Stimulated activated CD4-positive, alpha-beta T cell treated with anti-CD3 and anti-CD28 coated beads, Interleukin-2, amount 100 ng/mL, for 24 hours (primary cell): ENCODE measurements at regions not wholly inside any gene's neighbourhood (a gene's known extent, or its start where the extent isn't known, plus 50 kb on each side); places are given as distances from the start of the nearest gene placed in this dataset.

Experiments used
- DNase-seq, 2 donors: peaks; one replicate each; pipeline ENCODE4 v3.0.0-alpha.2; 2020

- no peak for DNase-seq
These were observed 69.3 kb upstream of the BLCAP start for GRCh38 chr20:37596890-37597536.

GRCh38 chr20:37596168-37596567, 68.5 kb upstream of the BLCAP start:
- DNase-seq: no peak

DNA sequence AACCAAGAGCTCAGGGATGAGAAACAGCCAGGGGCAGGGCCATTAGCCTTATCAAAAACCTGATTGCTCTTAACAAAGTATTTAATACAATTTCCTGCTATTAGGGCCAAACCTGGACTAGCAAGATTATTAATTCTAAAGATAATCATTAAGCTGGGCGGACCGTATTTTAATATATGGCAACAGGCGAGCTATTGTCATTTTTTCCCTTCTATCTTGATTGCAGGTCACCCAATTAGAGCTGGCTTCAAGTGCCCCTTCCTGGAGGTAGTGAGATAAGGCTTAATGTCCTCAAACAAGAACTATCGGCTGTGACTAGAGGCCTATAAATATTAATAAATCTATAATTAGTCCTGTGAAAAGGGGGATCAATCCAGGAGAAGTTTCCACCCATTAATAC, 66.0 kb upstream of the BLCAP start:
- no peak for DNase-seq

GRCh38 chr20:37590938-37591490, 63.3 kb upstream of the BLCAP start:
- DNase-seq: no peak

- DNase-seq: no peak
These were observed 58.4 kb upstream of the BLCAP start for GRCh38 chr20:37586078-37586477.

DNA sequence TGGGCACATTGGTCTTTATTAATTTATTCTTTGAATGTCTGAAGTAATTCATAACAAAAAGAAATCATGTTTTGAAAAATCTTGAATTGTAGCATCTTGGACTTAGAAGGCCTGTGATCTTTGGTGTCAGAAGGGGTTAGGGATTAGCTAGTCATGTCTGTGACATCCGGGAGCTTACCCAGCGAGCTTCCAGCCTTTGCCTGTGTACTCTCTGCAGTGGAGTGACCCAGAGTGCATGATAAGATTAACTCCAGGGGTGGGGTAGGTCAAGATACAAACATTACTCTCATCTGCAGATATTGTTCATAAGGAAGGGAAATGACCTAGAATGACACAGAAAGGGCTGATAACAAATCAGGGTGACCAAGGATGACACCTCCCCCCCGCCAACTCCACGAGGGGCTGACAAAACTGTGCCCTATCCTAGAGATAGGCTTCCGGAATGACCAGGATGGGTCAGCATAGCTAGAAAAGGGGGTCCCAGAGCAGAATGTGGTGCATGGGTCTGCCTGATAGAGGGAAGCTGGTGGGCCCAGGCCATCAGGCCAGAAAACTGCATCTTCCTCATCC, 56.6 kb upstream of the BLCAP start:
- no peak for DNase-seq

GRCh38 chr20:37581246-37581645, 53.6 kb upstream of the BLCAP start:
- DNase-seq: no peak

DNA sequence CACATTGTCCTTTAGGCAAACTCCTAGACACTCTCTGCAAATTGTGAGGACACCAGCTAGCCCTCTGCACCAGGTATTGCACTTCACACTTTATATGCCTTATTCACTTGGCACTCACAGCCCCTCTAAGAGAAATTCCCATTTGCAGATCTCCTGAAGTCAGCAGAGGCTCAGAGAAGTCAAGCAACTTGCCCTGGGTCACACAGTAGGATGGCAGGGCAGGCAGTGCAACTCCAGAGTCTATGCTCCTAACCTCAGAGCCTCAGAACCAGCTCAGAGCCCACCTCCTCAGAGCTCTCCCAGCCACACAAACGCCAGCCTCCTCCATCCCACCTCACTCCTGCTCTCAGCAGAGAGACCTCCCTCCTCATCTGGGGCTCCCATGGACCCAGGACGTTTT, 52.4 kb upstream of the BLCAP start:
- no peak for DNase-seq

DNA sequence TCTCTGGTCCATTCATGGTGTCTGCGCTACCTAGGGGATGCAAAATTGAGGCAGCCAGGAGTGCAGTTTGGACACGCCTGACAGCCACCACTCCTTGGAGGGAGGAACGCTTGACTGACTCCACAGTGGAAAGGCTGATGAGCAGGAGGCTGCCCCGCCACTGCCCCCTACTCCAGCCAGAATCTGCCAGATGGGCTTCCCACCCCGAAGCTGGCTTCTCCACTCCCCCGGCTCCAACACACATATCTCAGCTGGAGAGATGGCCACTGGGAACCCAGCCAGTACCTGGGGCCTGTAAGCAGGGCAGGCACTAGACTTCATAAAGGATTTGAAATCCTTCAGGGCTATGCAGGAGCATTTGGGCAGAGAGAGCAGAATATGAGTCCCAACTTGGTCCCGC, 51.4 kb upstream of the BLCAP start:
- DNase-seq: no peak

DNA sequence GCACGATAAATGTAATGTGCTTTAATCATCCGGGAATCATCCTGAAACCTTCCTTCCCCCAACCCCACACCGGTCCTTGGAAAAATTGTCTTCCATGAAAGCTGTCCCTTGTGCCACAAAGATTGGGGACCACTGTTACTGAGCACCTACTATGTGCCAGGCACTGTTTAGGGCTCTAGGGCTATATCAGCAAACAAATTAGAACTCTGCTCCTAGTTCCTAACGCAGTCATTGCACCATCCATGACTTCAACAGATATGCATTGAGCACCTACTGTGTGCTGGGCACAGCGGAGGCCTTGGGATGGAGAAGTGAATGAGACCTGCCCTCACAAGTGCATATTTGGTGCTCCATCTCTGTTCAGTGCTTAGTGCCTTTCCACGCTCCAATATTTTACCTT, 50.3 kb upstream of the BLCAP start:
- DNase-seq: no peak
